CD4-positive, alpha-beta T cell (primary cell): ENCODE measurements at regions not wholly inside any gene's neighbourhood (a gene's known extent, or its start where the extent isn't known, plus 50 kb on each side); places are given as distances from the start of the nearest gene placed in this dataset.

Experiments
- ATAC-seq: fragments of 200-7000 bp; cut with Tn5 transposase; one replicate; pipeline ENCODE4 v1.10.0; 2022; ENCODE audit warnings: mild to moderate bottlenecking; ENCODE audit not compliant: poor library complexity
- CTCF ChIA-PET: fragments of 350-600 bp; sonication (Branson Sonifier 250); formaldehyde crosslinking; loops from one replicate; lab custom pipeline; 2021; ENCODE audit warnings: antibody characterized with exemption, inconsistent platforms; lab: Charles Lee
- POLR2A ChIA-PET: fragments of 350-600 bp; sonication (Branson Sonifier 250); formaldehyde crosslinking; loops from one replicate; lab custom pipeline; 2021; ENCODE audit warnings: antibody characterized with exemption, inconsistent platforms; lab: Charles Lee
- DNase-seq, 14 experiments: peaks; one replicate each; pipeline ENCODE4 v3.0.0-alpha.2; 2013 to 2020; ENCODE audit warnings: mixed read lengths in 2 of 14
- H3K27ac ChIP-seq, 2 donors: one replicate each; pipeline versions ENCODE4 v1.5.1 to v1.7.0; 2013; ENCODE audit warnings: low read length in 2 of 2, low read depth in 1 of 2, mild to moderate bottlenecking in 1 of 2
- H3K27me3 ChIP-seq, 2 experiments: 1 replicate in 1 of 2; 2 replicates in 1 of 2; pipeline versions ENCODE4 v1.6.1 to v1.7.0; 2013; ENCODE audit warnings: low read length in 2 of 2, control low read depth in 1 of 2, mild to moderate bottlenecking in 1 of 2, moderate library complexity in 1 of 2; ENCODE audit not compliant: insufficient read depth in 2 of 2, control insufficient read depth in 1 of 2
- H3K36me3 ChIP-seq: one replicate; pipeline ENCODE4 v1.6.1; 2013; ENCODE audit warnings: low read length, control low read depth; ENCODE audit not compliant: insufficient read depth
- H3K4me1 ChIP-seq: one replicate; pipeline ENCODE4 v1.6.1; 2013; ENCODE audit warnings: low read length, control low read depth; ENCODE audit not compliant: insufficient read depth
- H3K4me3 ChIP-seq: one replicate; pipeline ENCODE4 v1.5.1; 2013; ENCODE audit warnings: mild to moderate bottlenecking, low read length, moderate library complexity
- H3K9me3 ChIP-seq, 2 experiments: 1 replicate in 1 of 2; 2 replicates in 1 of 2; pipeline versions ENCODE4 v1.6.1 to v1.7.0; 2013; ENCODE audit warnings: low read length in 2 of 2, mild to moderate bottlenecking in 2 of 2, control low read depth in 1 of 2, moderate library complexity in 1 of 2; ENCODE audit not compliant: control insufficient read depth in 1 of 2, insufficient read depth in 1 of 2
- H3K27ac Mint-ChIP-seq: one replicate; pipeline ENCODE4 v1.8.0; 2020; ENCODE audit warnings: mixed read lengths
- H3K27me3 Mint-ChIP-seq: one replicate; pipeline ENCODE4 v1.8.0; 2021; ENCODE audit warnings: mixed read lengths
- H3K36me3 Mint-ChIP-seq: one replicate; pipeline ENCODE4 v1.8.0; 2021; ENCODE audit warnings: low read depth, mixed read lengths
- H3K4me1 Mint-ChIP-seq: one replicate; pipeline ENCODE4 v1.8.0; 2021; ENCODE audit warnings: low read depth, mixed read lengths
- H3K4me3 Mint-ChIP-seq: one replicate; pipeline ENCODE4 v1.8.0; 2020; ENCODE audit warnings: mild to moderate bottlenecking, mixed read lengths
- H3K9me3 Mint-ChIP-seq: one replicate; pipeline ENCODE4 v1.8.0; 2020; ENCODE audit warnings: mixed read lengths
- intact Hi-C, 2 experiments: fragments of 100-400 bp; cut with DNase I in 1 of 2; cut with micrococcal nuclease in 1 of 2; formaldehyde crosslinking; loops; one replicate each; pipeline versions ENCODE4 v1.15.1 to v1.9.0; 2023 to 2025; cut with DNase I, micrococcal nuclease
- TF ChIP-seq, protein P1 (sequence below): fragments of 200-600 bp; IDR thresholded peaks from one replicate; pipeline ENCODE4 v1.8.0; 2022; ENCODE audit warnings: antibody characterized with exemption, mild to moderate bottlenecking

DNA sequence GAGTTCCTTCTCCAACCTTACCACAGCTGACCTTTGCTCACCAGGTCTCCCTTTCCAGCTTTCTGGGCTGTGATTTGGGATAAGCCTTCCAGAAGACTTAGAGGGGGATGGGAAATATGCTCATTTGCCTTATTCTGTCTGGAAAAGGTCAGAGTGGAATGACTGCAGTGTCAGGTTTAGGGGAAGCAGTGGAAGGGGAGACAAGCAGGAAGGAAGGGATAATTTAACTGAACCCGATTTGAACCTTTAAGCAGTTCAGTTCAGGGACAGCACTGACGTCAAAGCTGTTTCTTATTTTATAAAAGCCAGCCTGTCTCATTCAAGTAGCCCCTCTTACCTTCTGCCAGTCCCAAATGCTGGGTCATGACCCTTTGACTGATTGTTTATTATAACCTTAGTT lies 418.4 kb upstream of the RARB start:
- intact Hi-C loops, result no loop called here
- no peaks in the 10 kb centered on the region for H3K4me1 ChIP-seq
- no peaks in the 10 kb centered on the region for H3K27me3 Mint-ChIP-seq
- no peaks in the 10 kb centered on the region for H3K36me3 Mint-ChIP-seq
- H3K9me3 ChIP-seq, result no peaks in the 10 kb centered on the region
- no peaks in the 10 kb centered on the region for H3K27me3 ChIP-seq
- ATAC-seq, result no peak
- no peaks in the 10 kb centered on the region for H3K4me1 Mint-ChIP-seq
- POLR2A ChIA-PET, result interaction anchor here (0.7 kb wide), 1 partner anchor 260 kb away, joined by 3 read pairs; no protein-coding TSS in a partner anchor
- TF ChIP-seq, protein P1, sequence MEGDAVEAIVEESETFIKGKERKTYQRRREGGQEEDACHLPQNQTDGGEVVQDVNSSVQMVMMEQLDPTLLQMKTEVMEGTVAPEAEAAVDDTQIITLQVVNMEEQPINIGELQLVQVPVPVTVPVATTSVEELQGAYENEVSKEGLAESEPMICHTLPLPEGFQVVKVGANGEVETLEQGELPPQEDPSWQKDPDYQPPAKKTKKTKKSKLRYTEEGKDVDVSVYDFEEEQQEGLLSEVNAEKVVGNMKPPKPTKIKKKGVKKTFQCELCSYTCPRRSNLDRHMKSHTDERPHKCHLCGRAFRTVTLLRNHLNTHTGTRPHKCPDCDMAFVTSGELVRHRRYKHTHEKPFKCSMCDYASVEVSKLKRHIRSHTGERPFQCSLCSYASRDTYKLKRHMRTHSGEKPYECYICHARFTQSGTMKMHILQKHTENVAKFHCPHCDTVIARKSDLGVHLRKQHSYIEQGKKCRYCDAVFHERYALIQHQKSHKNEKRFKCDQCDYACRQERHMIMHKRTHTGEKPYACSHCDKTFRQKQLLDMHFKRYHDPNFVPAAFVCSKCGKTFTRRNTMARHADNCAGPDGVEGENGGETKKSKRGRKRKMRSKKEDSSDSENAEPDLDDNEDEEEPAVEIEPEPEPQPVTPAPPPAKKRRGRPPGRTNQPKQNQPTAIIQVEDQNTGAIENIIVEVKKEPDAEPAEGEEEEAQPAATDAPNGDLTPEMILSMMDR, result no peak
- DNase-seq, result no peak
- CTCF ChIA-PET, result no interaction called here
- no peak overlapping the region for H3K27ac Mint-ChIP-seq
- no peak overlapping the region for H3K4me3 ChIP-seq
- H3K9me3 Mint-ChIP-seq, result peaks cover 7% of the 10 kb centered on the region
- H3K36me3 ChIP-seq, result no peaks in the 10 kb centered on the region
- no peak overlapping the region for H3K27ac ChIP-seq
- no peak overlapping the region for H3K4me3 Mint-ChIP-seq

DNA sequence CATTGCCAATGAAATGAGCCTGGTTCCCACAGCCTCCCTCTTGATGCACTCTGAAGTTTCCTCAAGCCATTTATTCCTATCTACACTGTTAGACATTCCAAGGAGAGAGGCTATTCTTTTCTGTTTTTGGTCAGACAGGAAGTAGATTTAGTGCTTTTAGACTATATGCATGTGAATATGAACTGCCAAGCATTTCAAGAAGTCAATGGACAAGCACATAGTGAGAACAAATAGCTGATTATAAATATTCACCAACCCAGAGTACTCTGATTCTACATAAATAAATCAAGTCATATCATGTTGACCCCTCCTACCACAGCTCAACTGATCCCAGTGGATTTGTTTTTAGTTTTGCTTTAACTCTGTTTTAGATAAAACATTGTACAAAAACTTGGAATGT lies 412.5 kb upstream of the RARB start:
- no peak overlapping the region for H3K27ac ChIP-seq

DNA sequence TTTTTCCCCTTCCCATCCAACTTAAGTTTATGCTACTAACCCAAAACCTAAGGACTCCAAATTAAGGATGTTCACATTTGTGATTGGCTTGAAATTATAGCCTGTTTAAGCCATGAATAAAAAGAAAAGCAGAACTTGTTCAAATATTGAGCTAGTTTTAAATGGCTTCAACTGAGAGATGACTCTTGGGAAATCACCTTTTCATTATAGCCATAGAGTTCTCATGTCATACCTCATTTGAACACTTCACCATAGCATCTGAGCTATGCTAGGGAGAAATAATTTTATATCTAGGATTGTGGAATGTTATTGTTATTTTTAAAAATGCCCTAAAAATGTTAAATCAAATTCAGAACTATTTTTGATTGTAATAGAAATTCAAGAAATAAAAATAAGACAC lies 409.2 kb upstream of the RARB start:
- Histone ChIP-seq H3K27ac (no peak overlapping the region), H3K27me3 (no peaks in the 10 kb centered on the region), H3K4me1 (no peaks in the 10 kb centered on the region), H3K36me3 (no peaks in the 10 kb centered on the region), H3K4me3 (no peak overlapping the region), H3K9me3 (peaks cover 0 to 3% of the 10 kb centered on the region in 2 experiments)
- no peaks in the 10 kb centered on the region for H3K4me1 Mint-ChIP-seq
- intact Hi-C loops, result no loop called here
- TF ChIP-seq, protein P1, result no peak
- no peak overlapping the region for H3K4me3 Mint-ChIP-seq
- H3K27me3 Mint-ChIP-seq, result no peaks in the 10 kb centered on the region
- POLR2A ChIA-PET, result no interaction called here
- no peak for ATAC-seq
- no peak overlapping the region for H3K27ac Mint-ChIP-seq
- CTCF ChIA-PET, result no interaction called here
- peaks cover 4% of the 10 kb centered on the region for H3K9me3 Mint-ChIP-seq
- no peaks in the 10 kb centered on the region for H3K36me3 Mint-ChIP-seq
- no peak for DNase-seq

More for the DNA sequence above, 412.5 kb upstream of the RARB start:
- ChIA-PET CTCF (no interaction called here), POLR2A (no interaction called here)
- no peaks in the 10 kb centered on the region for H3K36me3 ChIP-seq
- Mint-ChIP-seq H3K9me3 (peaks cover 4% of the 10 kb centered on the region), H3K4me1 (no peaks in the 10 kb centered on the region), H3K27ac (no peak overlapping the region), H3K36me3 (no peaks in the 10 kb centered on the region), H3K4me3 (no peak overlapping the region), H3K27me3 (no peaks in the 10 kb centered on the region)
- no peaks in the 10 kb centered on the region for H3K4me1 ChIP-seq
- no peak overlapping the region for H3K4me3 ChIP-seq
- TF ChIP-seq, protein P1, result no peak
- H3K9me3 ChIP-seq, result peaks cover 0 to under 1% of the 10 kb centered on the region in 2 experiments
- DNase-seq, result no peak
- intact Hi-C loops, result no loop called here
- ATAC-seq, result no peak
- H3K27me3 ChIP-seq, result no peaks in the 10 kb centered on the region
